ENCODE measurements at regions not wholly inside any gene's neighbourhood (a gene's known extent, or its start where the extent isn't known, plus 50 kb on each side); places are given as distances from the start of the nearest gene placed in this dataset.
A peak's percentile ranks its signal among the peaks of the same experiment; 100 is the strongest.

- Mint-ChIP-seq H3K36me3 (peaks cover 12% of the 10 kb centered on the region), H3K4me1 (peaks cover 8% of the 10 kb centered on the region), H3K27ac (no peak overlapping the region), H3K27me3 (ENCODE audit: low read depth) (no peaks in the 10 kb centered on the region), H3K4me3 (no peak overlapping the region), H3K9me3 (peaks cover 11% of the 10 kb centered on the region)
- no peak for TF ChIP-seq ZBTB43 (CRISPR knock-in tag; IDR thresholded peaks at IDR 0.05)
- TF ChIP-seq IRF1 (CRISPR knock-in tag; IDR thresholded peaks at IDR 0.05), result no peak
- TF ChIP-seq ZNF396 (CRISPR knock-in tag; IDR thresholded peaks at IDR 0.05; ENCODE audit: borderline replicate concordance), result no peak
- TF ChIP-seq SOX15 (CRISPR knock-in tag; IDR thresholded peaks at IDR 0.05), result no peak
- TF ChIP-seq ZNF121 (CRISPR knock-in tag; IDR thresholded peaks at IDR 0.05), result no peak
- no peak for TF ChIP-seq RELA (CRISPR knock-in tag; IDR thresholded peaks at IDR 0.05; ENCODE audit: borderline replicate concordance)
- TF ChIP-seq IRF2 (CRISPR knock-in tag; IDR thresholded peaks at IDR 0.05; ENCODE audit: borderline replicate concordance, low read depth), result no peak
- no peak for TF ChIP-seq TCF7 (CRISPR knock-in tag; IDR thresholded peaks at IDR 0.05; ENCODE audit: low read depth)
- ATAC-seq, result no peak
- DNase-seq (ENCODE audit: low spot score), result no peak
- ChIA-PET POLR2A (no interaction called here), CTCF (no interaction called here)
Observed at GRCh38 chr12:127583041-127583440, 683.9 kb upstream of the TMEM132C start.

- ChIA-PET CTCF (no interaction called here), POLR2A (no interaction called here)
- Mint-ChIP-seq H3K4me3 (no peak overlapping the region), H3K27me3 (ENCODE audit: low read depth) (no peaks in the 10 kb centered on the region), H3K9me3 (peaks cover 11% of the 10 kb centered on the region), H3K27ac (peak overlapping the region; percentile 25; the same call in 1 of the 2 replicates), H3K4me1 (peaks cover 58% of the 10 kb centered on the region), H3K36me3 (peaks cover 12% of the 10 kb centered on the region)
- DNase-seq (ENCODE audit: low spot score), result no peak
- peak; percentile 78 for ATAC-seq
- TF ChIP-seq ZNF138 (CRISPR knock-in tag; conservative IDR thresholded peaks at IDR 0.05) (no peak), ZMAT4 (CRISPR knock-in tag; IDR thresholded peaks at IDR 0.05) (no peak), ETV6 (CRISPR knock-in tag; IDR thresholded peaks at IDR 0.05) (no peak), NFE2L1 (CRISPR knock-in tag; IDR thresholded peaks at IDR 0.05) (no peak), AR (CRISPR knock-in tag; IDR thresholded peaks at IDR 0.05) (no peak), ATF6 (CRISPR knock-in tag; IDR thresholded peaks at IDR 0.05) (no peak), ZNF281 (CRISPR knock-in tag; IDR thresholded peaks at IDR 0.05) (no peak), NFYB (CRISPR knock-in tag; conservative IDR thresholded peaks at IDR 0.05; ENCODE audit: low read depth) (no peak), ZNF317 (CRISPR knock-in tag; IDR thresholded peaks at IDR 0.05; ENCODE audit: borderline replicate concordance, low read depth) (no peak), JUN (CRISPR knock-in tag; IDR thresholded peaks at IDR 0.05) (no peak), E2F5 (CRISPR knock-in tag; IDR thresholded peaks at IDR 0.05) (no peak), SOX15 (CRISPR knock-in tag; IDR thresholded peaks at IDR 0.05) (no peak), MAX (CRISPR knock-in tag; IDR thresholded peaks at IDR 0.05) (no peak), PRRX2 (CRISPR knock-in tag; IDR thresholded peaks at IDR 0.05) (no peak), HMGXB4 (CRISPR knock-in tag; IDR thresholded peaks at IDR 0.05) (no peak), FOXJ3 (CRISPR knock-in tag; IDR thresholded peaks at IDR 0.05; ENCODE audit: borderline replicate concordance) (no peak)
Observed at GRCh38 chr12:127588249-127588648, 678.7 kb upstream of the TMEM132C start.
